OCI-LY3 (cell line): ENCODE measurements at regions not wholly inside any gene's neighbourhood (a gene's known extent, or its start where the extent isn't known, plus 50 kb on each side); places are given as distances from the start of the nearest gene placed in this dataset.

Source experiments
- H2AFZ ChIP-seq: fragments of 200-600, 300-600 bp; shearing (Covaris generic); 2 replicates; pipeline ENCODE4 v1.6.0; 2014; ENCODE audit warnings: antibody characterized with exemption, low read depth, low read length
- H3K27ac ChIP-seq: fragments of 200-600, 300-600 bp; sonication (generic); 2 replicates; pipeline ENCODE4 v1.5.1; 2014; ENCODE audit warnings: mild to moderate bottlenecking, low read length, moderate library complexity, mixed read lengths
- H3K27me3 ChIP-seq: fragments of 200-600, 300-600 bp; sonication (generic); 2 replicates; pipeline ENCODE4 v1.6.1; 2014; ENCODE audit warnings: low read depth, low read length, mixed read lengths
- H3K36me3 ChIP-seq: fragments of 200-600, 300-600 bp; sonication (generic); replicated peaks from 2 replicates; pipeline ENCODE3; 2014; ENCODE audit warnings: low read depth, low read length, mixed read lengths
- H3K4me1 ChIP-seq: fragments of 300-600, 200-600 bp; sonication (generic); 2 replicates; pipeline ENCODE4 v1.6.1; 2014; ENCODE audit warnings: low read length, mixed read lengths
- H3K4me2 ChIP-seq: fragments of 200-600, 300-600 bp; sonication (generic); 2 replicates; pipeline ENCODE4 v1.6.1; 2014; ENCODE audit warnings: low read length, mixed read lengths
- H3K4me3 ChIP-seq: fragments of 300-600, 200-600 bp; sonication (generic); 2 replicates; pipeline ENCODE4 v1.5.1; 2014; ENCODE audit warnings: antibody characterized with exemption, mild to moderate bottlenecking, low read length, moderate library complexity
- H3K79me2 ChIP-seq: fragments of 300-600, 200-600 bp; shearing (Covaris generic); 2 replicates; pipeline ENCODE4 v1.6.1; 2014; ENCODE audit warnings: mild to moderate bottlenecking, low read length, mixed read lengths
- H3K9ac ChIP-seq: fragments of 300-600, 200-600 bp; shearing (Covaris generic); 2 replicates; pipeline ENCODE4 v1.6.0; 2014; ENCODE audit warnings: mild to moderate bottlenecking, low read length, moderate library complexity
- H3K9me3 ChIP-seq: fragments of 200-600, 300-600 bp; shearing (Covaris generic); 2 replicates; pipeline ENCODE4 v1.6.1; 2014; ENCODE audit warnings: low read length, mixed read lengths; ENCODE audit not compliant: insufficient read depth
- H4K20me1 ChIP-seq: fragments of 200-600, 300-600 bp; sonication (generic); 2 replicates; pipeline ENCODE4 v1.6.1; 2016; ENCODE audit warnings: low read length, mixed read lengths; ENCODE audit not compliant: insufficient read depth
- EZH2phosphoT487 ChIP-seq: fragments of 200-600 bp; shearing (Covaris generic); IDR thresholded peaks from 2 replicates; pipeline ENCODE4 v1.6.1; 2018; ENCODE audit warnings: antibody characterized with exemption, mixed run types, low read depth
- TF ChIP-seq, protein P1 (sequence below): fragments of 200-600, 300-600 bp; sonication (generic); IDR thresholded peaks from 2 replicates; pipeline ENCODE4 v1.5.1; 2014; ENCODE audit warnings: antibody characterized with exemption, low read length, low read depth

DNA sequence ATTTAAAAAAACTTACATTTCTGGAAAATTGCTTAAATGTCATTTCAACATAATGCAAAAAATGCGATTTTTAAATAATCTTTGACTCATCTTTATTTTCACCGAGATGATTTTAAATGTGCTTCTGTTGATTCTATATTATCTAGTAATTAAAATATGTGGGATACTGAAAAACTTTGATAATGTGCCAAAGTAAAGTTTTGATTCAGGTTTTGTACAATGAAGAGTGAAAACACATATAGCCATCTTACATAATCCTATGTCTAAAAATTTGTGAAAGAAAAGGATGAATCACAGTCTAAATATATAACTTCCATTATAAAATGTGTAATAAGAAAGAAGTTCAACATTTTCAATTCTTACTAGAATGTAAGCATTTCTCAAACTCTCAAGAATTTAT lies 204.3 kb upstream of the ZC3H15 start:
- Histone ChIP-seq H2AFZ (no peak overlapping the region), H3K27me3 (no peaks in the 10 kb centered on the region), H3K27ac (no peak overlapping the region), H3K4me1 (peaks cover 4% of the 10 kb centered on the region; the same call in 1 of the 2 replicates), H4K20me1 (no peaks in the 10 kb centered on the region), H3K9me3 (no peaks in the 10 kb centered on the region), H3K36me3 (no peaks in the 10 kb centered on the region), H3K9ac (no peak overlapping the region), H3K79me2 (no peaks in the 10 kb centered on the region), H3K4me2 (no peak overlapping the region), H3K4me3 (no peak overlapping the region)
- no peak for TF ChIP-seq EZH2phosphoT487
- TF ChIP-seq, protein P1, sequence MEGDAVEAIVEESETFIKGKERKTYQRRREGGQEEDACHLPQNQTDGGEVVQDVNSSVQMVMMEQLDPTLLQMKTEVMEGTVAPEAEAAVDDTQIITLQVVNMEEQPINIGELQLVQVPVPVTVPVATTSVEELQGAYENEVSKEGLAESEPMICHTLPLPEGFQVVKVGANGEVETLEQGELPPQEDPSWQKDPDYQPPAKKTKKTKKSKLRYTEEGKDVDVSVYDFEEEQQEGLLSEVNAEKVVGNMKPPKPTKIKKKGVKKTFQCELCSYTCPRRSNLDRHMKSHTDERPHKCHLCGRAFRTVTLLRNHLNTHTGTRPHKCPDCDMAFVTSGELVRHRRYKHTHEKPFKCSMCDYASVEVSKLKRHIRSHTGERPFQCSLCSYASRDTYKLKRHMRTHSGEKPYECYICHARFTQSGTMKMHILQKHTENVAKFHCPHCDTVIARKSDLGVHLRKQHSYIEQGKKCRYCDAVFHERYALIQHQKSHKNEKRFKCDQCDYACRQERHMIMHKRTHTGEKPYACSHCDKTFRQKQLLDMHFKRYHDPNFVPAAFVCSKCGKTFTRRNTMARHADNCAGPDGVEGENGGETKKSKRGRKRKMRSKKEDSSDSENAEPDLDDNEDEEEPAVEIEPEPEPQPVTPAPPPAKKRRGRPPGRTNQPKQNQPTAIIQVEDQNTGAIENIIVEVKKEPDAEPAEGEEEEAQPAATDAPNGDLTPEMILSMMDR = no peak

DNA sequence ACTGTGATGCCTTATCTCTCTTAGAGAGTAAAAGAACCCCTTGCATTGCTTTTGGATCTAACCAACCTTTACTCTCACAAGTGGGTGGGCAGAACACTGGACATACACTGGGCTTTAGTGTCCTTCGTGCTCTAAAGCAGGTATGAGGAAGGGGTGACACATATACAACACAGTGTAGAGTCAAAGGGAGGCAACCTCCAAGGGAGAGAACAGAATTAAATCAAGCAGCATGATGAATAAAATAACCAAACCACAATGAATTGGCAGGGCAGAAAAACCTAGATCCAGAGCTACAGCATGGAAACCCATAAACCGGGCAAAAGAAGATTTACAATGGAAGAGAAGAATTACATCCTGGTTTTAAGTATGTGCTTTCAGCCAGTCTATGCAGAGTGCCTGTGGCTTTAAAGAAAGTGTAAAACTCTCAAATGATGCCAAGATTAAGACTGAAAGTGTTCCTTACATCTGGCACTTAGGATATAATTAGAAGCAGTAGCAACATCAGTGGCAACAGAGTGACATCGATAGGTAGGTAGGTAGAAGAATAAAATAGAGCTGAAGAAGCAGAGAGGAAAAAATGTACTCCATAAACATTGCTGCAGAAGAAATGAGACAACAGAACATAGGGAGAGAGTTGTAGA lies 191.7 kb upstream of the ZC3H15 start:
- no peaks in the 10 kb centered on the region for H3K79me2 ChIP-seq
- H3K9ac ChIP-seq = no peak overlapping the region
- no peaks in the 10 kb centered on the region for H3K27me3 ChIP-seq
- H3K4me2 ChIP-seq = no peak overlapping the region
- no peaks in the 10 kb centered on the region for H3K9me3 ChIP-seq
- H3K36me3 ChIP-seq = no peaks in the 10 kb centered on the region
- H3K27ac ChIP-seq = no peak overlapping the region
- no peak overlapping the region for H2AFZ ChIP-seq
- H3K4me1 ChIP-seq = no peaks in the 10 kb centered on the region
- H4K20me1 ChIP-seq = no peaks in the 10 kb centered on the region
- no peak overlapping the region for H3K4me3 ChIP-seq
- TF ChIP-seq, protein P1 = no peak
- no peak for TF ChIP-seq EZH2phosphoT487

DNA sequence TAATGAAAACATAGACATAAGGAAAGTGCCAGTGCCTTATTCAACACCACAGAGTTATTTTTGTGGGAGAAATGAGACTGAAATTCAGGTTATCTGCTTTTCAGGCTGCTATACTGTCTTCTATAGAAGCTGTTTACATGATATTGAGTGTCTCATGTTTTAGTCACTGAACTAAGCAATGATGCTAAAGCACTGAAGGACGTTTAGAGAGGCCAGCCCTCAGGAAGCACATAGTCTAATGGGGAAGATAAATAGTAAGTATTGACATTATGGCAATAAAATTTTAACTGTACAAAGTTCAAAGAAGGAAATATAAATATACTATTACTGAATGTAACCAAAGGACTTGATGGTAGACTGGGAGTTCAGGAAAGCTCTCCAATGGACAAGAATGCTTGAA lies 186.4 kb upstream of the ZC3H15 start:
- H2AFZ ChIP-seq = no peak overlapping the region
- no peak overlapping the region for H3K9ac ChIP-seq
- H3K4me1 ChIP-seq = no peaks in the 10 kb centered on the region
- H3K9me3 ChIP-seq = no peaks in the 10 kb centered on the region
- H3K4me3 ChIP-seq = no peak overlapping the region
- no peak overlapping the region for H3K4me2 ChIP-seq
- H4K20me1 ChIP-seq = no peaks in the 10 kb centered on the region
- no peak overlapping the region for H3K27ac ChIP-seq
- H3K36me3 ChIP-seq = no peaks in the 10 kb centered on the region
- no peak for TF ChIP-seq EZH2phosphoT487
- TF ChIP-seq, protein P1 = no peak
- no peaks in the 10 kb centered on the region for H3K79me2 ChIP-seq
- H3K27me3 ChIP-seq = no peaks in the 10 kb centered on the region

DNA sequence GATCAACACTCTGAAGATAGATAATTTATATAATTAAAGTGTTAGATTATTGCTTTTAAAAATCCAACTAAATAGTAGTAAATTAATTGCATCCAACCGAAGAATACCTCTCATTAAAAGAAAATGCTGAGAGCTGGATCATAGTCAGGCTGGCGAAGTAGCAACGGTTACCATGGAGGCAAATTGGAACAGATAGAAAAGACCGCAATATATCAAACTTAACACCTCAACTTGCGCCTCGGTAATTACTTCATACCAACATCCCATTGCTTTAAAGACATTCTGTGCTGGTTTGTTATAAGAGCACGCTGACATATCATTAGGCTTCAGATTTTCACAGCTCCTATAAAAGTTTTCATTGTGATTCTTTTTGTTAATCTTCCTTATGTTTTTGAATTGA lies 183.8 kb upstream of the ZC3H15 start:
- H4K20me1 ChIP-seq = no peaks in the 10 kb centered on the region
- no peak overlapping the region for H3K27ac ChIP-seq
- no peaks in the 10 kb centered on the region for H3K79me2 ChIP-seq
- no peaks in the 10 kb centered on the region for H3K4me1 ChIP-seq
- no peaks in the 10 kb centered on the region for H3K36me3 ChIP-seq
- H3K27me3 ChIP-seq = no peaks in the 10 kb centered on the region
- no peak overlapping the region for H2AFZ ChIP-seq
- no peak overlapping the region for H3K9ac ChIP-seq
- no peak overlapping the region for H3K4me2 ChIP-seq
- no peaks in the 10 kb centered on the region for H3K9me3 ChIP-seq
- TF ChIP-seq, protein P1 = no peak
- no peak for TF ChIP-seq EZH2phosphoT487
- H3K4me3 ChIP-seq = no peak overlapping the region
